Loucy (cell line): ENCODE measurements at regions not wholly inside any gene's neighbourhood (a gene's known extent, or its start where the extent isn't known, plus 50 kb on each side); places are given as distances from the start of the nearest gene placed in this dataset.

Source experiments
- CTCF ChIP-seq: fragments of 200-600 bp; sonication (generic); conservative IDR thresholded peaks from 2 replicates; pipeline ENCODE4 v1.5.1; 2014; ENCODE audit warnings: mild to moderate bottlenecking, antibody characterized with exemption, low read length
- EZH2phosphoT487 ChIP-seq: fragments of 200-600 bp; IDR thresholded peaks from 2 replicates; pipeline ENCODE4 v1.6.1; 2018; ENCODE audit warnings: antibody characterized with exemption, mild to moderate bottlenecking, moderate library complexity, borderline replicate concordance

GRCh38 chr9:119544492-119544891 is 175.3 kb upstream of the BRINP1 start:
- no peak for TF ChIP-seq CTCF
- TF ChIP-seq EZH2phosphoT487: no peak
